Common myeloid progenitor, CD34-positive (primary cell): ENCODE measurements at regions not wholly inside any gene's neighbourhood (a gene's known extent, or its start where the extent isn't known, plus 50 kb on each side); places are given as distances from the start of the nearest gene placed in this dataset.

ENCODE experiments used
- CTCF ChIA-PET: fragments of 350-600 bp; sonication (Branson Sonifier 250); formaldehyde crosslinking; loops from one replicate; lab custom pipeline; 2021; ENCODE audit warnings: antibody characterized with exemption; lab: Charles Lee
- POLR2A ChIA-PET: fragments of 350-600 bp; sonication (Branson Sonifier 250); formaldehyde crosslinking; loops from one replicate; lab custom pipeline; 2021; ENCODE audit warnings: antibody characterized with exemption; lab: Charles Lee
- DNase-seq, 3 donors: peaks; one replicate each; pipeline versions ENCODE4 v3.0.0 to v3.0.0-alpha.2; 2013
- H3K27ac ChIP-seq, 2 experiments: 1 replicate in 1 of 2; 2 replicates in 1 of 2; pipeline ENCODE4 v1.7.0; 2013; ENCODE audit warnings: inconsistent platforms in 2 of 2, low read length in 2 of 2, mild to moderate bottlenecking in 2 of 2, low read depth in 1 of 2, moderate library complexity in 1 of 2; ENCODE audit not compliant: severe bottlenecking in 2 of 2, insufficient read depth in 1 of 2, poor library complexity in 1 of 2
- H3K27me3 ChIP-seq, 5 experiments: replicated peaks in 2 of 5; 1 replicate in 3 of 5; 2 replicates in 2 of 5; pipeline versions ENCODE4 v1.6.1 to v1.7.0; 2013; ENCODE audit warnings: low read length in 4 of 5, mild to moderate bottlenecking in 2 of 5, moderate library complexity in 2 of 5, inconsistent platforms in 1 of 5; ENCODE audit not compliant: insufficient read depth in 5 of 5, control insufficient read depth in 4 of 5
- H3K36me3 ChIP-seq, 4 experiments: 1 replicate in 2 of 4; 2 replicates in 2 of 4; pipeline versions ENCODE4 v1.6.1 to v1.7.0; 2013; ENCODE audit warnings: low read length in 3 of 4, control low read depth in 1 of 4, mild to moderate bottlenecking in 1 of 4; ENCODE audit not compliant: control insufficient read depth in 4 of 4, insufficient read depth in 4 of 4
- H3K4me1 ChIP-seq, 4 experiments: 1 replicate in 3 of 4; 2 replicates in 1 of 4; pipeline versions ENCODE4 v1.6.1 to v1.7.1; 2013; ENCODE audit warnings: low read length in 3 of 4, mild to moderate bottlenecking in 3 of 4, control low read depth in 1 of 4, inconsistent platforms in 1 of 4, moderate library complexity in 1 of 4; ENCODE audit not compliant: control insufficient read depth in 4 of 4, insufficient read depth in 4 of 4; ENCODE audit errors: control extremely low read depth in 1 of 4
- H3K4me3 ChIP-seq, 7 experiments: 1 replicate in 4 of 7; 2 replicates in 3 of 7; pipeline versions ENCODE4 v1.5.1 to v1.7.0; 2013; ENCODE audit warnings: mild to moderate bottlenecking in 7 of 7, low read length in 6 of 7, moderate library complexity in 6 of 7, inconsistent platforms in 2 of 7, low read depth in 2 of 7, control low read depth in 1 of 7; ENCODE audit not compliant: insufficient read depth in 4 of 7, control insufficient read depth in 1 of 7; ENCODE audit errors: extremely low read depth in 1 of 7
- H3K9me3 ChIP-seq, 5 experiments: 1 replicate in 4 of 5; 2 replicates in 1 of 5; pipeline versions ENCODE4 v1.6.1 to v1.7.1; 2013; ENCODE audit warnings: low read length in 4 of 5, mild to moderate bottlenecking in 2 of 5, inconsistent platforms in 1 of 5, low read depth in 1 of 5, moderate library complexity in 1 of 5; ENCODE audit not compliant: control insufficient read depth in 4 of 5, insufficient read depth in 2 of 5; ENCODE audit errors: control extremely low read depth in 1 of 5
- WGBS: methylation state at CpG from one replicate; pipeline ENCODE4 v1.1.5; 2013; ENCODE audit not compliant: insufficient coverage; 5-methylcytosine and 5-hydroxymethylcytosine counted together

- DNase-seq = no peak
- Histone ChIP-seq H3K27ac (no peak overlapping the region), H3K4me1 (no peaks in the 10 kb centered on the region), H3K9me3 (no peaks in the 10 kb centered on the region), H3K4me3 (no peak overlapping the region), H3K27me3 (peaks cover 0 to 43% (median 3%) of the 10 kb centered on the region in 5 experiments), H3K36me3 (no peaks in the 10 kb centered on the region)
- CTCF ChIA-PET = interaction anchor here (1.6 kb wide), 1 partner anchor 13 kb away, joined by 3 read pairs; no protein-coding TSS in a partner anchor
- POLR2A ChIA-PET = no interaction called here
- 77% methylated on average over 7 of the region's 7 CpGs for WGBS
These were observed 100.0 kb upstream of the B3GAT1 start for GRCh38 chr11:134512061-134512460.

GRCh38 chr11:134511255-134511654 lies 99.2 kb upstream of the B3GAT1 start:
- no peak overlapping the region for H3K27ac ChIP-seq
- ChIA-PET POLR2A (no interaction called here), CTCF (no interaction called here)
- DNase-seq = no peak
- no peak overlapping the region for H3K4me3 ChIP-seq
- H3K4me1 ChIP-seq = no peaks in the 10 kb centered on the region
- H3K36me3 ChIP-seq = no peaks in the 10 kb centered on the region
- H3K27me3 ChIP-seq = peaks cover 0 to 41% (median 3%) of the 10 kb centered on the region in 5 experiments
- no peaks in the 10 kb centered on the region for H3K9me3 ChIP-seq
- WGBS = 94% methylated on average over 2 of the region's 2 CpGs

GRCh38 chr11:134510233-134511040 lies 98.4 kb upstream of the B3GAT1 start:
- CTCF ChIA-PET = no interaction called here
- WGBS = 80% methylated on average over 16 of the region's 22 CpGs
- Histone ChIP-seq H3K9me3 (no peaks in the 10 kb centered on the region), H3K36me3 (no peaks in the 10 kb centered on the region), H3K4me3 (no peak overlapping the region), H3K27ac (no peak overlapping the region), H3K4me1 (no peaks in the 10 kb centered on the region), H3K27me3 (peaks cover 0 to 41% (median 6%) of the 10 kb centered on the region in 5 experiments)
- POLR2A ChIA-PET = no interaction called here
- no peak for DNase-seq

GRCh38 chr11:134509381-134510232 lies 97.6 kb upstream of the B3GAT1 start:
- WGBS = 80% methylated on average over 19 of the region's 20 CpGs
- no peak overlapping the region for H3K4me3 ChIP-seq
- no peak overlapping the region for H3K27ac ChIP-seq
- H3K4me1 ChIP-seq = no peaks in the 10 kb centered on the region
- H3K36me3 ChIP-seq = no peaks in the 10 kb centered on the region
- ChIA-PET CTCF (no interaction called here), POLR2A (no interaction called here)
- DNase-seq = no peak
- no peaks in the 10 kb centered on the region for H3K9me3 ChIP-seq
- H3K27me3 ChIP-seq = peaks cover 0 to 36% (median 6%) of the 10 kb centered on the region in 5 experiments

GRCh38 chr11:134508219-134508990 lies 96.4 kb upstream of the B3GAT1 start:
- CTCF ChIA-PET = no interaction called here
- no peaks in the 10 kb centered on the region for H3K9me3 ChIP-seq
- no peak overlapping the region for H3K4me3 ChIP-seq
- H3K36me3 ChIP-seq = no peaks in the 10 kb centered on the region
- POLR2A ChIA-PET = interaction anchor here (0.5 to 0.7 kb wide), 2 partner anchors 15 to 30 kb away, joined by 3 read pairs; no protein-coding TSS in a partner anchor
- WGBS = 96% methylated on average over 13 of the region's 17 CpGs
- H3K27me3 ChIP-seq = peaks cover 0 to 37% (median 4%) of the 10 kb centered on the region in 5 experiments
- no peak overlapping the region for H3K27ac ChIP-seq
- H3K4me1 ChIP-seq = no peaks in the 10 kb centered on the region
- DNase-seq = no peak

- H3K27me3 ChIP-seq = peaks cover 0 to 34% (median 8%) of the 10 kb centered on the region in 5 experiments
- DNase-seq = no peak
- CTCF ChIA-PET = no interaction called here
- no peaks in the 10 kb centered on the region for H3K4me1 ChIP-seq
- H3K36me3 ChIP-seq = no peaks in the 10 kb centered on the region
- POLR2A ChIA-PET = no interaction called here
- no peak overlapping the region for H3K4me3 ChIP-seq
- WGBS = 93% methylated on average over 2 of the region's 2 CpGs
- H3K9me3 ChIP-seq = no peaks in the 10 kb centered on the region
- H3K27ac ChIP-seq = no peak overlapping the region
These were observed 94.0 kb upstream of the B3GAT1 start for GRCh38 chr11:134506046-134506445.
